ENCODE measurements at regions not wholly inside any gene's neighbourhood (a gene's known extent, or its start where the extent isn't known, plus 50 kb on each side); places are given as distances from the start of the nearest gene placed in this dataset.

DNA sequence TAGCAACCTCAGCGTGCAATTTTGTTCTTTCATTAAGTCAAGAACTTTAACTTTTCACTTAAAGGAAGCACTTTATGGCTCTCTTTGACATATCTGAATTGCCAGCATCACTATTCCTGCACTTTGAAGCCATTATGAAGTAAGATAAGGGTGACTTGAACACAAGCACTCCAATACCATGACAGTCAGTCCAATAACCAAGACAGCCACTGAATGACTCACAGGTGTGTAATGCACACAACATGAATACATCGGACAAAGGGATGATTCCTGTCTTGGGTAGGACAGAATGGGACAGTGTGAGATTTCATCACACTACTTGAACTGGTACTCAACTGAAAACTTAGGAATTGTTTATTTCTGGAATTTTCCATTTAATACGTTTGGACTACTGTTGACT, 233.7 kb upstream of the IPO5 start:
- no peaks in the 10 kb centered on the region for H3K4me1 ChIP-seq (ENCODE audit: control insufficient read depth in 2 of 3, insufficient read depth in 2 of 3, low read depth in 1 of 3, low read length in 3 of 3)
- no peaks in the 10 kb centered on the region for H3K9me3 ChIP-seq (ENCODE audit: control insufficient read depth in 2 of 3, insufficient read depth in 1 of 3, low read length in 3 of 3)
- H3K27ac ChIP-seq (ENCODE audit: low read depth in 2 of 2, low read length in 2 of 2) = no peak overlapping the region
- FAIRE-seq (no peak), DNase-seq (no peak)
- no peaks in the 10 kb centered on the region for H3K27me3 ChIP-seq (ENCODE audit: control insufficient read depth, insufficient read depth, low read length)
- H3K4me3 ChIP-seq (ENCODE audit: low read length in 3 of 3) = no peak overlapping the region
- TF ChIP-seq, protein P1, sequence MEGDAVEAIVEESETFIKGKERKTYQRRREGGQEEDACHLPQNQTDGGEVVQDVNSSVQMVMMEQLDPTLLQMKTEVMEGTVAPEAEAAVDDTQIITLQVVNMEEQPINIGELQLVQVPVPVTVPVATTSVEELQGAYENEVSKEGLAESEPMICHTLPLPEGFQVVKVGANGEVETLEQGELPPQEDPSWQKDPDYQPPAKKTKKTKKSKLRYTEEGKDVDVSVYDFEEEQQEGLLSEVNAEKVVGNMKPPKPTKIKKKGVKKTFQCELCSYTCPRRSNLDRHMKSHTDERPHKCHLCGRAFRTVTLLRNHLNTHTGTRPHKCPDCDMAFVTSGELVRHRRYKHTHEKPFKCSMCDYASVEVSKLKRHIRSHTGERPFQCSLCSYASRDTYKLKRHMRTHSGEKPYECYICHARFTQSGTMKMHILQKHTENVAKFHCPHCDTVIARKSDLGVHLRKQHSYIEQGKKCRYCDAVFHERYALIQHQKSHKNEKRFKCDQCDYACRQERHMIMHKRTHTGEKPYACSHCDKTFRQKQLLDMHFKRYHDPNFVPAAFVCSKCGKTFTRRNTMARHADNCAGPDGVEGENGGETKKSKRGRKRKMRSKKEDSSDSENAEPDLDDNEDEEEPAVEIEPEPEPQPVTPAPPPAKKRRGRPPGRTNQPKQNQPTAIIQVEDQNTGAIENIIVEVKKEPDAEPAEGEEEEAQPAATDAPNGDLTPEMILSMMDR (IDR thresholded peaks at IDR 0.05; ENCODE audit: borderline replicate concordance, extremely low read depth, insufficient read depth) = no peak
- H3K9ac ChIP-seq (ENCODE audit: low read length in 3 of 3) = no peak overlapping the region
- intact Hi-C loops (cut with DNase I) = no loop called here
- H3K36me3 ChIP-seq (ENCODE audit: control insufficient read depth in 2 of 3, insufficient read depth in 3 of 3, low read length in 3 of 3) = no peaks in the 10 kb centered on the region

DNA sequence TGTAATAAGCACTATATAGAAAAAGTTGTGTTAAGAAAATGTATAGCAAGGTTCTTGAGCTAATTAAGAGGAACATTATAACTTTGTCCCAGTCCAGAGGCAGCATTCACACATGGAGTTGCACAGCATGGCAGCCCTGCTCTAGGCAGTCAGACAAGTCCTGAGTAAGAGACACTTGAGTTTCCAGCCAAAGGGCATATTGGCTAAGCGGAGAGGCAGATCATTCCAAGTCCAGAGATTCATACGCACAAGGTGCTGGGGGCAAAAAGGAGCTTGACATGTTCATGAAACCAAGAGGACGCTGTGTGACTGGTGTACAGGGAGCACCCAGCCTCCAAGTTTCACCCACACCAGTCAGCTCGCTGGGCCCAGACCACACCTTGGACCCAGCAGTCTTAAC, 232.6 kb upstream of the IPO5 start:
- no peak for FAIRE-seq
- Histone ChIP-seq H3K36me3 (ENCODE audit: control insufficient read depth in 2 of 3, insufficient read depth in 3 of 3, low read length in 3 of 3) (no peaks in the 10 kb centered on the region), H3K4me3 (ENCODE audit: low read length in 3 of 3) (no peak overlapping the region), H3K4me1 (ENCODE audit: control insufficient read depth in 2 of 3, insufficient read depth in 2 of 3, low read depth in 1 of 3, low read length in 3 of 3) (no peaks in the 10 kb centered on the region), H3K9ac (ENCODE audit: low read length in 3 of 3) (no peak overlapping the region), H3K27me3 (ENCODE audit: control insufficient read depth, insufficient read depth, low read length) (no peaks in the 10 kb centered on the region), H3K27ac (ENCODE audit: low read depth in 2 of 2, low read length in 2 of 2) (no peak overlapping the region), H3K9me3 (ENCODE audit: control insufficient read depth in 2 of 3, insufficient read depth in 1 of 3, low read length in 3 of 3) (no peaks in the 10 kb centered on the region)
- intact Hi-C loops (cut with DNase I) = no loop called here
- TF ChIP-seq, protein P1 (IDR thresholded peaks at IDR 0.05; ENCODE audit: borderline replicate concordance, extremely low read depth, insufficient read depth) = no peak
- DNase-seq = no peak

GRCh38 chr13:97723655-97724054, 229.8 kb upstream of the IPO5 start:
- Histone ChIP-seq H3K27ac (ENCODE audit: low read depth in 2 of 2, low read length in 2 of 2) (no peak overlapping the region), H3K4me3 (ENCODE audit: low read length in 3 of 3) (no peak overlapping the region), H3K4me1 (ENCODE audit: control insufficient read depth in 2 of 3, insufficient read depth in 2 of 3, low read depth in 1 of 3, low read length in 3 of 3) (no peaks in the 10 kb centered on the region), H3K27me3 (ENCODE audit: control insufficient read depth, insufficient read depth, low read length) (no peaks in the 10 kb centered on the region), H3K36me3 (ENCODE audit: control insufficient read depth in 2 of 3, insufficient read depth in 3 of 3, low read length in 3 of 3) (no peaks in the 10 kb centered on the region), H3K9me3 (ENCODE audit: control insufficient read depth in 2 of 3, insufficient read depth in 1 of 3, low read length in 3 of 3) (no peaks in the 10 kb centered on the region), H3K9ac (ENCODE audit: low read length in 3 of 3) (no peak overlapping the region)
- no peak for DNase-seq
- TF ChIP-seq, protein P1 (IDR thresholded peaks at IDR 0.05; ENCODE audit: borderline replicate concordance, extremely low read depth, insufficient read depth) = no peak
- intact Hi-C loops (cut with DNase I) = no loop called here
- FAIRE-seq = no peak

DNA sequence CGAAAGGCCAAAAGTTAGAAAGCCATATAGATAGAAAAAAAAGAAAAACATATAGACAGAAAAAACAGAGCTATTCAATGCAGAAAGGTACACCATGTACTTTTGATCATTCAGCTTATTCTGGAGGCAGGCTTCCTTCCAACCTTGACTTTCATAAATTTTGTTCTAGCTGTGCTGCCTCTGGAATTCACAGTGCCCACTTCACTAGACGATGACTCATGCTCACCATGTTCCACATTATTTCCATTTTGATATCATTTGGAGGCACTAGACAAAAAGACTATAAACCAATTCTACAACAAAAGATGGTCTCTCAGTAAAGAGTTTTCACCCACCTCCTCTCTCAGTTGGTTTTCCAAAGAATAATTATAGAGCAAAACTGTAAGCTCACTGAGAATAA, 229.0 kb upstream of the IPO5 start:
- intact Hi-C loops (cut with DNase I) = no loop called here

More for the DNA sequence above, 229.0 kb upstream of the IPO5 start:
- H3K9ac ChIP-seq (ENCODE audit: low read length in 3 of 3) = no peak overlapping the region
- H3K4me1 ChIP-seq (ENCODE audit: control insufficient read depth in 2 of 3, insufficient read depth in 2 of 3, low read depth in 1 of 3, low read length in 3 of 3) = no peaks in the 10 kb centered on the region
- H3K4me3 ChIP-seq (ENCODE audit: low read length in 3 of 3) = no peak overlapping the region
- H3K36me3 ChIP-seq (ENCODE audit: control insufficient read depth in 2 of 3, insufficient read depth in 3 of 3, low read length in 3 of 3) = no peaks in the 10 kb centered on the region
- DNase-seq (no peak), FAIRE-seq (no peak)
- TF ChIP-seq, protein P1 (IDR thresholded peaks at IDR 0.05; ENCODE audit: borderline replicate concordance, extremely low read depth, insufficient read depth) = no peak
- H3K27ac ChIP-seq (ENCODE audit: low read depth in 2 of 2, low read length in 2 of 2) = no peak overlapping the region
- no peaks in the 10 kb centered on the region for H3K9me3 ChIP-seq (ENCODE audit: control insufficient read depth in 2 of 3, insufficient read depth in 1 of 3, low read length in 3 of 3)
- no peaks in the 10 kb centered on the region for H3K27me3 ChIP-seq (ENCODE audit: control insufficient read depth, insufficient read depth, low read length)

Measured in kidney (tissue), 13 donors.